Colonic mucosa (tissue), 4 donors: ENCODE measurements at regions not wholly inside any gene's neighbourhood (a gene's known extent, or its start where the extent isn't known, plus 50 kb on each side); places are given as distances from the start of the nearest gene placed in this dataset.

Source experiments
- DNase-seq: peaks from one replicate; pipeline ENCODE4 v3.0.0-alpha.2; 2020
- H3K27ac ChIP-seq: fragments of 200-600 bp; one replicate; pipeline ENCODE4 v1.8.0; 2021
- H3K27me3 ChIP-seq: fragments of 200-600 bp; one replicate; pipeline ENCODE4 v1.8.0; 2021
- H3K36me3 ChIP-seq: fragments of 200-600 bp; one replicate; pipeline ENCODE4 v1.8.0; 2021
- H3K4me1 ChIP-seq: fragments of 200-600 bp; one replicate; pipeline ENCODE4 v1.8.0; 2021; ENCODE audit warnings: mild to moderate bottlenecking
- H3K4me3 ChIP-seq: fragments of 200-600 bp; one replicate; pipeline ENCODE4 v1.8.0; 2021
- H3K9ac ChIP-seq, 2 donors: one replicate each; pipeline ENCODE4 v1.7.0; 2013; ENCODE audit warnings: control low read depth in 2 of 2, low read depth in 2 of 2, low read length in 2 of 2
- H3K9me3 ChIP-seq: fragments of 200-600 bp; one replicate; pipeline ENCODE4 v1.8.0; 2021
- intact Hi-C: fragments of 100-400 bp; cut with DNase I; formaldehyde crosslinking; loops from one replicate; pipeline ENCODE4 v1.14.1; 2022
- TF ChIP-seq, protein P1 (sequence below): fragments of 200-600 bp; IDR thresholded peaks from one replicate; pipeline ENCODE4 v1.8.0; 2022; ENCODE audit warnings: antibody characterized with exemption, mild to moderate bottlenecking
- donor health status: healthy.
- donor health status: DM: no; HTN: no; CAD: no.
- donor health status: DM: no; HTN: no; CAD: no.

DNA sequence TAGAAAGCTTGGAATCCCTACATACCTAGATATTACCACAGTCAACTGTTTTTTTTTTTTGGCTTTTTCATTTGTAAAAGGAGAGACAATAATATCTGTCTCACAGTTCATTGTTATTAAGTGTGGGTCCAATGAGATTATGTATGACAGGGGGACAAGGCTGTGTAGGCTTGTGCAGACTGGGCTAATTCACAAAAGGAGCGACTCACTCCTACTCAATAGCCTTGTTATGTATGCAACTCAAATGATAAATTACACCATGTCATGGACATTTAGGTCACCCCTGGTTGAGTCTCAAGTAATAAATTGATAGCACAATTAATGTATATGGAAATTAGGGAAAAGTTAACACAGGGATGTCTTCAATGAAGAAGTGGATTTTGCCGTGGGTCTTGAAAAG lies 208.2 kb upstream of the MAP3K7 start:
- Histone ChIP-seq H3K4me1 (no peaks in the 10 kb centered on the region), H3K27me3 (no peaks in the 10 kb centered on the region), H3K9ac (no peak overlapping the region), H3K27ac (no peak overlapping the region), H3K4me3 (no peak overlapping the region), H3K36me3 (no peaks in the 10 kb centered on the region), H3K9me3 (no peaks in the 10 kb centered on the region)
- intact Hi-C loops: no loop called here
- TF ChIP-seq, protein P1, sequence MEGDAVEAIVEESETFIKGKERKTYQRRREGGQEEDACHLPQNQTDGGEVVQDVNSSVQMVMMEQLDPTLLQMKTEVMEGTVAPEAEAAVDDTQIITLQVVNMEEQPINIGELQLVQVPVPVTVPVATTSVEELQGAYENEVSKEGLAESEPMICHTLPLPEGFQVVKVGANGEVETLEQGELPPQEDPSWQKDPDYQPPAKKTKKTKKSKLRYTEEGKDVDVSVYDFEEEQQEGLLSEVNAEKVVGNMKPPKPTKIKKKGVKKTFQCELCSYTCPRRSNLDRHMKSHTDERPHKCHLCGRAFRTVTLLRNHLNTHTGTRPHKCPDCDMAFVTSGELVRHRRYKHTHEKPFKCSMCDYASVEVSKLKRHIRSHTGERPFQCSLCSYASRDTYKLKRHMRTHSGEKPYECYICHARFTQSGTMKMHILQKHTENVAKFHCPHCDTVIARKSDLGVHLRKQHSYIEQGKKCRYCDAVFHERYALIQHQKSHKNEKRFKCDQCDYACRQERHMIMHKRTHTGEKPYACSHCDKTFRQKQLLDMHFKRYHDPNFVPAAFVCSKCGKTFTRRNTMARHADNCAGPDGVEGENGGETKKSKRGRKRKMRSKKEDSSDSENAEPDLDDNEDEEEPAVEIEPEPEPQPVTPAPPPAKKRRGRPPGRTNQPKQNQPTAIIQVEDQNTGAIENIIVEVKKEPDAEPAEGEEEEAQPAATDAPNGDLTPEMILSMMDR: no peak
- no peak for DNase-seq

DNA sequence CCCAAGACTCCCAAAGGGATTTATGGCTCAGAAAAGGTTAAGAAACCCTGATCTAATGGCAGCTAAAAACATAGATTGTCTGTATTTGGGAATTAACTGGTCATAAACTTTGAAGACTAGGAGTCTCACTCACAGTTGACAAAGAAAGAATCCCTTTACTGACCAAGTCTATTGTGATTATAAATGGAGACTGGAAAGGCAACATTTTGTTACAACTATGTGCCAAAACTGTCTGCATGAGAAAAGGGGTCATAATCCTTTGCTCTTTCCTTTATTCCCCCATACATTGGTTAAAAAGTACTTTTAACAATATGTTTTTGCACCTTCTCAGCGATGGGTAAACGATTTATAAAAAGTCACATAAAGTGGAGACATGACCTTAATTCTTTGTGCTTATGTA lies 206.9 kb upstream of the MAP3K7 start:
- Histone ChIP-seq H3K4me3 (no peak overlapping the region), H3K9me3 (no peaks in the 10 kb centered on the region), H3K27ac (no peak overlapping the region), H3K4me1 (no peaks in the 10 kb centered on the region), H3K27me3 (no peaks in the 10 kb centered on the region), H3K9ac (no peak overlapping the region), H3K36me3 (no peaks in the 10 kb centered on the region)
- intact Hi-C loops: no loop called here
- DNase-seq: no peak
- TF ChIP-seq, protein P1: no peak

DNA sequence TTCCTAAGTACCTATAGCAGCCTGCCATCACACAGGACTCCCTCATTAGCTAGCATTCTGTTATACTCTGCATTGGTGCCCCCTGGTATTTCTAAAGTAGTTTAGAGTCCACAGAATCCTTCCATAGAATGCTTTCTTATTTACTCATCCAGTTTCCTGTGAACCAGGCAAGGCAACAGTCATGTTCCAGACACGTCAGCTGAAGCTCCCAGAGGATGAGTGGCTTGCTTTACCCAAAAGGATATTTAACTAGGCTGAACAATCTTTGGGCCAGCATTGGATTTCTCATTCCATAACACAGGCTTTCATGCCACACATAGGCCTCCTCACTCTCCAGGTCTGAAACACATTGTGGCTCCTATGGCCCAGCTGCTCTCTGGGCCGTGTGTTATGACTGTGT lies 203.8 kb upstream of the MAP3K7 start:
- intact Hi-C loops: no loop called here

DNA sequence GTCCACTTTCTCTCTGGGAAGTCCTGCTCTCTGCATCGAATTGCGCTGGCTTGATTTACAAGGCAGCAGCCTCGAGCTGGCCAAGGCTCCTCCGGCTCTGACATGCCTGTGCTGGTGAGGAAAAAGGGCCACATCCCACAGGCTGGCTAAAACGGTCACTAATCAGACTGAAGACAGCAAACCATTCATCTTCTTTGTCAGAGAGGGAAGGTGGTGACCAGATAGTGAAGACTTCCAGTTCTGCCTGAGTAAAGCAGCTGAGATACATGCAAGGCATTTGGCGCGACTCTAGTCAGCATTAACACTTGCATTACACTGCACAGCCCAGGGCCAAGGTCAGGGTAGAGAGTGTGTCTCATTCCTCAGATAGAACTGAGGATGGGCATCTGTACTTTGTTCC lies 203.2 kb upstream of the MAP3K7 start:
- TF ChIP-seq, protein P1: no peak
- H3K4me3 ChIP-seq: no peak overlapping the region
- no peaks in the 10 kb centered on the region for H3K36me3 ChIP-seq
- H3K27ac ChIP-seq: no peak overlapping the region
- no peaks in the 10 kb centered on the region for H3K4me1 ChIP-seq
- DNase-seq: no peak
- intact Hi-C loops: no loop called here
- H3K27me3 ChIP-seq: no peaks in the 10 kb centered on the region
- H3K9ac ChIP-seq: no peak overlapping the region
- no peaks in the 10 kb centered on the region for H3K9me3 ChIP-seq

More for the DNA sequence above, 203.8 kb upstream of the MAP3K7 start:
- Histone ChIP-seq H3K36me3 (no peaks in the 10 kb centered on the region), H3K9ac (no peak overlapping the region), H3K9me3 (no peaks in the 10 kb centered on the region), H3K4me1 (no peaks in the 10 kb centered on the region), H3K27ac (no peak overlapping the region), H3K4me3 (no peak overlapping the region), H3K27me3 (no peaks in the 10 kb centered on the region)
- TF ChIP-seq, protein P1: no peak
- no peak for DNase-seq

DNA sequence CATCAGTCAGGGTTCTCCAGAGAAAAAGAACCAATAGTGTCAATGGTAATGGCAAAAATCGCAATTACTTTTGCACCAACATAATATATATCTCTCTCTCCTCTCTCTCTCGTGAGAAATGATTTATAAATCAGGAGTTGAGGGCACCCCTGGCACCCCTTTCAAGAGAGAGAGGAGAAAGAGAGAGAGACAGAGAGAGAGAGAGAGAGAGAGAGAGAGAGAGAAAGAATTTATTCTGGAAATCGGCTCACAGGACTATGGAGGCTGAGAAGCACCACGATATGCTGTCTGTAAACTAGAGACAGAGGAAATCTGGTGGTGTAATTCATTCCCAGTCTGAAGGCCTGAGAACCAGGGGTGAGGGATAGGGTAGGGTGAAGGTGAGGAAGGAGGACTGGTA lies 201.9 kb upstream of the MAP3K7 start:
- H3K4me1 ChIP-seq: no peaks in the 10 kb centered on the region
- H3K36me3 ChIP-seq: no peaks in the 10 kb centered on the region
- DNase-seq: no peak
- TF ChIP-seq, protein P1: no peak
- no peaks in the 10 kb centered on the region for H3K9me3 ChIP-seq
- no peak overlapping the region for H3K4me3 ChIP-seq
- intact Hi-C loops: no loop called here
- no peaks in the 10 kb centered on the region for H3K27me3 ChIP-seq
- no peak overlapping the region for H3K27ac ChIP-seq
- H3K9ac ChIP-seq: no peak overlapping the region

DNA sequence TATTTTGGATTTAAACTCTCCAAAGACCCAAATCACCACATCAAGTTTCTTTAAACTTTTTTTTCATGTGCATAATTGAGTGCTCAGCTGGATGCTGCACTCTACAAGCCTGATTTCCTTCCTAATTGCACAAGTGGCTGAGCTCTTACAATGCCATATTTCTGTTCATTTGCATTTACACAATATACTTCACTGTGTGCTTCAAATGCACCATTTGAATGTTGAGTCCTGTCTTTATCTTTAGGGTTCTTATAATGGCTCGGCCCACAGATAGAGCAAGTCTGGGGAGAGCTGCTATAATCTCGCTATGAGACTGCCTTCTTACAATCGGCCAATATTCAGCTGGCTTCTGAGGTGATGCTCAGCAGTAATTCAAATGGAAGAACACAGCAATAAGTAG lies 200.6 kb upstream of the MAP3K7 start:
- no peaks in the 10 kb centered on the region for H3K36me3 ChIP-seq
- TF ChIP-seq, protein P1: no peak
- intact Hi-C loops: no loop called here
- no peaks in the 10 kb centered on the region for H3K27me3 ChIP-seq
- no peak overlapping the region for H3K9ac ChIP-seq
- H3K27ac ChIP-seq: no peak overlapping the region
- no peaks in the 10 kb centered on the region for H3K4me1 ChIP-seq
- no peak for DNase-seq
- H3K9me3 ChIP-seq: no peaks in the 10 kb centered on the region
- H3K4me3 ChIP-seq: no peak overlapping the region
